HG03066 (cell line): ENCODE measurements at regions not wholly inside any gene's neighbourhood (a gene's known extent, or its start where the extent isn't known, plus 50 kb on each side); places are given as distances from the start of the nearest gene placed in this dataset.

Experiments used
- ATAC-seq: cut with Tn5 transposase; IDR thresholded peaks from one replicate; pipeline ENCODE4 v1.9.1; 2021; ENCODE audit warnings: low read depth; ENCODE audit not compliant: unreplicated experiment

DNA sequence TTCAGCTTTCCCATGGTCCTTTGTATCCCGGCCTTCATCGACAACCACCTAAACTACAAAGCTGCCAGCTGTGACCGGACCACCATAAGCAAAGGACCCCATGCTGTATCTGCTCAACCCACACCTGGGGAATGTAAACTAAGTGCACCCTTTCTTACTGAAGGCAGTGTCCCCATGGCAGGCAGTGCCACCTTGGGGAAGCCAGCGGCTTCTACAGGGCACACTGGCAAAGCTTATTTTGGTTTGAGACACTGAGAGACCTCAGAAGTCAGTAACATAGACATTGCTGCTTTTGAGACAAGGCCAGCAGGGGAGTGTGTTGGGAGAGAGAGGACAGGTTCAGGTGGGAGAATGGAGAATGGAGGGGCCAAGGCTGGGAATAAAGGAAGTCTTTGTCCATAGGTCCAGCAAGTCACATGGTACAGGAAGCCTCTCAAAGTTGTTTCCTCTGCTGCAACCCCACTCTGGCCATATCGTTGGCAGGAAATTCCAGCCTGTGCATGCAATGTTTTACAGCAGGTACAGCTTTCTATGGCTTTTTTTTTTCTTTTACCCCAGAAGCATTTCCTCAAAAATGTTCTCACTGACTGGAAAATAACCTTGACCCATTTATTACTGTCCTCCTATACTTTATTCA lies 85.9 kb upstream of the NPVF start:
- no peak for ATAC-seq

DNA sequence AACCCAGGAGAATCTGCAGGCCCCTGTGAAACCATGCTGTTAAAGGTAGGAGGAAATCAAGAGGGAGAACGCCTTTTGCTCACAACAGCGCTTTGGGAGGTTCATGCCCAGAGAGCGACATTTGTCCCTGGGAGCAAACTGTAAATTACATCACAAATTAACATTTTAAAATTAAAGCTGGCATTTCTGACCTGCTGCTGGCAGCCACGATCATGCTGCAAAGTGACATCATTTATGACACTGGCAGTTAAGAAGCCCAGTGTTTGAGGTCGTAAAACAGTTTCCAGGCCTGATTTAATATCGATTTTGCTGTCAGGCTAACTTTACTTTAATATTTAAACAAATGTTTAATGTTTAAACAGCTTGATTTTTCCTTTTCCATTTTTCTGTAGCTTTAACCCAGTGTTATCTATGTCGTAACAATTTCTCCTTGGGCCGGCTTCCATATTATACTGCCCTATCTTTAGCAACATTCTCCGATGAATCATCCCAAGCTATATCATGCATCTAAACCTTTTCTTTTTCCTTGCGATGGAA lies 86.5 kb upstream of the NPVF start:
- no peak for ATAC-seq

DNA sequence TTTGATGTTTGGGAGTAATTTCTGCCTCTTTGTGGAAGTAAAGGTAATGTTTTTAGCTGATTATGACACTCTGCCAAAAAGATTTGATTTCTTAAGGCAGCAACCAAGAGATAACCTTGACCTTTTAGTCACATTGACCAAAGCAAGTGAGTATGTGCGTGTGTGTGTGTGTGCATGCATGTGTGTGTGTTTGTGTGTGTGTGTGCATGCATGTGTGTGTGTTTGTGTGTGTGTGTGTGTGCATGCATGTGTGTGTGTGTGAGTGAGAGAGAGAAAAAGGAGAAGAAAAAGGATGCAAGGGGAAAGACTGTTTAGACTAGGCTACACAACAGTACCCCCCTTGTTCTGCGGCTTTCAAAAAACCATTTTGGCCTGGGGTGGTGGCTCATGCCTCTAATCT lies 88.1 kb upstream of the NPVF start:
- ATAC-seq, result no peak

DNA sequence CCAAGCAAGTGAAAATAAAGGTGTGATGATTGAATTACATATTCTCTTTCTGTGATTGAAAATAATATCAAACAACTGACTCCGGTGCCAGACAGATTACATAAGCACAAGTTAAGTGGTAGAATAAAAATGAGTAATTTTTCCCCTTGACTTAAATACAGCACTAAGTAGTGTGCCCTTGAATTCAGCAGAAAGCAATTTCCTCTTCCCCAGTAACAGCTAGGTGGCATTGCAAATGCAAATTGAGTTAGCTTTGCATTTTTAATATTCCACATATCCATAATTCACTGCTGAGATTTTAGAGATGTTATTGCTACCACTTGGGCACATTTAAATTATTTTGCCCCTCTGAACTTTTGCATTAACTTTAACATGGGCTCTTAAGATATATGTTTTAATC lies 89.8 kb upstream of the NPVF start:
- ATAC-seq, result no peak

DNA sequence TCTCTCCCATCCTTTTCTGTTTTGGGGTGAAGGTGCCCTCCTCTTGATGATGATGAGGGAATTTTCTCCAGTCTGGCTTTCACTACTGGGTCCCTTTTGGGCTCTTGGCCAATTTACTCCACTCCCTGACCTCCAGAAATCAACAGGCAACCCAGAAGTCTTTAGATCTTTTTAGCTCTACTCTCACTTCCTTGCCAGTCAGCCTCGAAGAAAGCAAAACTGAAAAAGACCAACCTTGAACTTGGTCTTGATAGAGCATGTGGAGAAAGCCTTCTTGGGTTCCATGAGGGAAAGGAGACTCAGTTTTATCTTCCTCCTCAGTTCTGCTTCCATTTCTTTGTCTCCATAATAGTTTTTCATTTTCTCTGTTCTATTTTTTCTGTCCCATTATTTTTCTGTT lies 91.4 kb upstream of the NPVF start:
- no peak for ATAC-seq

DNA sequence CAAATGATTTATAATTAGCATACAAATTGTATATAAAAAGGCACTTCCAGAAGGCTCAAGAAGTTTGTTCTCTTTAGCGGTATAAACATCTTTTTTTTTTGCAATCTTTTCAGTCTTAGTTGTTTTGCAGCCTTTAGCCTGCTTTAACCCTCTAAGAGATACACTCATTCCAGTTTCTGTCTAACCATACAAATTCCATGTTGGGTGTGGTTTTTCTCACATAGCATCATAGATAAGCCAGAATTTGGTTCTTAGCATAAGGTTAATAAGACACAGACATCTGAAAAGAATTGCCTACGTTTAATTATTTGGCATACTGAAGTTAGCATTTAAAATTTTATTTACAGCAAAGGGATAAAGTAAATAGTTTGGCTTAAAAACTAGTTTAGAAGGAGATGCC lies 92.5 kb upstream of the NPVF start:
- no peak for ATAC-seq

DNA sequence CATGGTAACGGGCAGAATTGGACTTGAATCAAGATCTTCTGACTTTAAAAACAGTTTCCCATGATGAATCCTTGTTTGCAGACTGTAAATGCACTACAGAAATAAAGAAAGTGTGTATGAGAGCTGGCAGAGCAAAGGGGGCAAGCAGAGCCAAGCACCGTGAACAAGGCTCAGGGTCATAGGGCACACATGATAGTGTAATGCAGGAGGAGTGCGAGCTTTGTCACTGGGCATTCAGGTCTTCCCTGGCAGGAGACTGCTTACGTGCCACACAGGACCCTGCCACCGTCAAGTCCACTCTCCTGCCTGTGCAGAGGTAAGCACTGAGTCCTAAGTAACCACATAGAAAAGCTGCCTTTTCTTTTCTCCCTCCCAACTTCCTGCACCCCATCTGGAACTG lies 93.1 kb upstream of the NPVF start:
- ATAC-seq, result no peak

DNA sequence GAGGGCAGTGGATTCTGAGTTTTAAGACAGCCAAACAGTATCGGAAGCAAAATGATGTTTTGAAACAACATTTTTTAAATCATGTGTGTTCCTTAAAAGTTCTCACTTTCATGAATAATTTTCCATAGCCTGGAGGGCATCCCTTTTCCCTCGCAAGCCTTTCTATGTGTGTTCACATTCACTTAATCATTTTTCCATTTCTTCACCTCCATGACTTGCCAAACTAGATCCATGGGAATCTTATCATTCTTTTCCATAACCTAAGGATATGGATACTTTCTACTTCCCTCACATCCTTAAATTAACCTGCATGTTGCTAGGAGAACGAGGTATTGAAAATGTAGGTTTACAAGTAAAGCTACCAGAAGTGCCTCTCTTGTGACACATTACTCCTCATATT lies 94.2 kb upstream of the NPVF start:
- ATAC-seq, result no peak

DNA sequence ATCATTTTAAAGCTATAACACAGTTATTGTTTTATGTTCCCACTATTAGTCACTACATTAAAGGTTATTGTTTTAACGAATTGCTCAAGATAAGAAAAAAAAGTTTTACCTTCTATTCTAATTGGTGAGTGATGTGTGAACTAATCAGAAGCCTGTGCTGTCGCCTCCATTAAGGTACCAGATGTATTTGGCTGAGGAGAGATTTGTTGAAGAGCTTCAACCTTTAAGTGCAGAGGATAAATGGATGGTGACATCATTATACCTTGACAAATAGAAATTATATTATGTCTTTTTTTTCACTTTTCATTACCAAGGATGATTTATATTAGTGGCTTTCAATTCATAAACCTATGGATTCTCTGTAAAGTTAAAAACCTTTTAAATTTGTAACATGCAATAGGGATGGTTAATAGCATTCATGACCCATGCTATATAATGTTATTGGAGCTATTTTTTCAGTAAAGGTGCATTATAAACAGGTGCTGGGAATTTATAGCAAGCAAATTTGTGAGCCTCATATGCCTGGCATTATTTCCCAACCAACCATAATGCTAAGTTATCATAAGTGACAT lies 97.0 kb upstream of the NPVF start:
- ATAC-seq, result no peak

DNA sequence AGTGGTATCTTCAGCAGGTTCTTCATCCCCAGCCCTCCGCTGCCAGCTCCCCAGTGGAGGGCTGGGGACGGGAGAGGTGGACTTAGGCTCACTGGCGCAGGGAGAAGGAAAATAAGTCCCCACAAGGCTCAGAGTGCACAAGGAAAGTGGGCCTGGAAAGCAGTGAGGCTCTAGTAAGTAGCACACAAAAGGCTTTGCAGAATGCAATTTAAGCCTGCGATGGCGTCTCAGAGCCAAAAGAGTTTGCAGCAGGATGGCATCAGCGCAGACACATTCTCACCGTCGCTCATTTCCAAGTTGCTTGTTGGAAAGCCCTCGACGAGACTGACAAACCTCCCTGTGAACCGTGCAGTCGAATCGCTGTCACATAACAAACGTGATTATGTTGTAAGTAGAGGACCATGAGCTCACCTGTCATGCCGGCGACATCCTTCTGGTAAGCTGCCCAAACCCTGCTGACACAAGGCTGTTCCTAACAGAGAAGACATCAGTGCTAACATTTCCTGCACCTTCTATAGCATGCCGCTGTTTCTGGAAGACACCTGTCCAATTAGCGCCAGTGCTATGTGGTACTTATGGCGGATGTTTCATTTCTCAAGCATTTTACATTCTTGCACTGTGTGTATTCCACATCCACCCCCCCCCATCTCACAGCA lies 98.3 kb upstream of the NPVF start:
- ATAC-seq, result no peak

DNA sequence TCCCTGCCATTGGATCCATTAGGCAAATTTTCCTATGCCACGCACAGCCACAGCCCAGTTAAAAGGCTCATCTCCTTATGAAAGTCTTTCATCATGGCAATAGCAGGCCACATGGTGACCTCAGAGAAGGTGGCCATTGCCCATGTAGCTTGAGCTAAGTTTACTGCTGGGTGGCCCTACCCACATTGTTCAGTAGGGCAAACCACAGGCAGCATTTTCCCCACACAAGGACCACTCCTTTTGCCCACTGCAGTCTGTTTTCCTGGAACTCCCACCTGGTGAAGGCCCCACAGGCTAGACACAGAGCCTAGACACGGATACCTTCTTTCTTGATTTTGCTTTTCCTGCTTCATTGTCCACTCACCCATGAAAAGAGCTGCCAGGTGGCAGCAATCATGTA lies 101.5 kb upstream of the NPVF start:
- ATAC-seq, result no peak

DNA sequence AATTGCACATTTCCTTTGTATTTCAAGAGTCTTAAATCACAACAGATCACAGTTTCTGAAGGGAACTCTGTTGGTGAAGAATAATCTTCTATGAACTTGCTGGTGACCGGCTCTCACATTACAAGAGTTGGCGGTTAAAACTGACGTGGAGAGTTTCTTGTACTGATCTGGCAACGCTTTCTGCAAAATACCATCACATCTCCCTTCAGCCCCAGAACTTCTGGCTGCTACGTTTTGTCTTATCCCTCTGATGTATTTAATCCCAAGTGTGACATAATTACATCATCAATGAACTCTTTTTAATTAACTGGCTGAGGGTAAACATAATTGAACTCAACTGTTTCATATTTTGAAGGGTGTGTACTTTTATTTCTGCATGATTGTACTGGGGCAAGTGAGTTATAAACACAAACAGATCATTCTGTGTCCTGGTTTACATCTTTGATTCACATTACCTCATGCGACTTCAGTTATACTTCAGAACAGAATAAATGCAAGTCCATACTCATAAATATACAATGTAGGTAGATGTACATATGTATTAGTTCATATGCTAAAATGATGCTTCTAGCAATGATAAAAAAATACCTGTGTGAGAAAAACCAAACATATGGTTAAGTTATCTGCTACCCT lies 105.1 kb upstream of the NPVF start:
- ATAC-seq, result no peak

DNA sequence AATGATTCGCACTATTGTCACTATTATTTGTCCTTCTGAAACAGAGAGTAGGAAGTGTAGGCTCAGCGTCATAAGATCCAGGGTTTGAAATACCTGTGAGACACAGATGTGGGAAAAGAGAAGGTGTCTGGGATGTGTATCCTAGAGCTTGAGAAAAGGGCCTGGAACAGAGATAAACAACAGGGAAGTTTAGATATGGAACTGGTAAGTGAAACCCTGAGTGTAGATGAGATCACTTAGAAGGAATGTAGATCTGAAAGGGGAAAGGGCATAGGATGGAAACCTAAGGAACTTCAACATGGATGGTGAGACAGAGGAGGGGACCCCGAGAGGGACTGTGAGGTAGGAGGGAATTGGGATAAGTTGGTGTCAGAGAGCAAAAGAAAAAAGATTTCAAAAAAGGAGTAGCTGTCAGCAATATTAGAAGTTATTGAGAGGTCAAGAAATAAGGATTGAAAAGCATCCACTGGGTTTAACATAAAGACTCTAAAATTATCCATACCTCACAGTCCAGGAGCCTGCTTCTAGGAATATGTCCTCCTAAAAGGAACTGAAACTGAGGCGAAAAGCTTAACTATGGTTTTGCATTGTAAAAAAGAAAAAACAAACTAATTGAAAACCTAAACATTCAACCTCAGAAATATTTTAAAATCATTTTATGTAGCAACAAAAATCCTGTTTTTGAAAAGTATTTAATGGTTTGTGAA lies 119.2 kb upstream of the NPVF start:
- no peak for ATAC-seq

DNA sequence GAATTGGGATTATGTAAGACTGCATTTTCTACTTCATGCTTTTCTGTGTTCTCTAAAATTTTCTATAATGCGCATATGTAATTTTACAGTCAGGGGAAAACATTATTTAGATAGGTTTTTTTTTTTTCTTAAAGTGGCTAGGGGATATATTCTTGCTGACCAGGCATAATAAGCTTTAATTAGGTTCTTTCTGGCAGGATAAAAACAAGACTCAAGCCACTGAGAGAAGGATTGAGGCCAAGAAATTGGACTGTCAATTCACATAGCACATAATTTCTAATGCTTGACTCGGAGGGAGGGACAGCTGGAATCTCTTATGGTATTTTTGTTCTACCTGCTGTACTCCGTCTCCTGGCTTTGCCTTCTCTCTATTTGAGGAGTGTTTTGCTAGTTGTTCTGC lies 119.8 kb upstream of the NPVF start:
- no peak for ATAC-seq

DNA sequence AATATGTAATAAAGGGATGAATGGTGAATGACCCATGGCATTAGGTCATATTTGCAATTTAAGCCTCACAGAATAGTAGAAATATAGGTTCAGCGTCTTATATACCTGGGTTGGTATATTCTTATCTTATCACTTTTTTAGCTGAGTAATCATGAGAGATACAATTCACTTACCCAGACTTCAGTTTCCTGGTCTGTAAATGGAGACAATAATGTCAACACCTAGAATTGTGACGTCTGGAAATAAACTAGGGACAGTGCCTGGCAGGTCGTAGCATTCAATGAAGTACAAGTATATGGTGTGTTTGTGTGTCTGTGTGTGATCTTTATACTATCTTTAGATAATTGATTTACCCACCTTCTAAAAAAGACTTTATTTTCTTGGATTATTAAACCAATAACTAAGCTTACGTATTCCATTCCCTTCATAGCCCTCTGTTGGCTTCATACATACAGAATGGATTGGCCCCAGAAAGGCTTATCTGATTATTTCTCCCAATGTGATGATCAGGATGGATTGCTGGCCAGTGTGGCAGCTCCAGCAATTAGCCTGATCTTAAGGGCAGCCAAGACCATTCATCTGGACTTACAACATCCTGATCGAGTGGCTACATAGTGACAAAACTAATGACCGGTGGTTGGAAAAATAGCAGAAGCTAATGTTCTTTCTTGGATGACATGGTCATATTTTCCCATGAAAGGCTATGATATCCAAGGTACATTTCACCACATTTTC lies 121.2 kb upstream of the NPVF start:
- no peak for ATAC-seq

DNA sequence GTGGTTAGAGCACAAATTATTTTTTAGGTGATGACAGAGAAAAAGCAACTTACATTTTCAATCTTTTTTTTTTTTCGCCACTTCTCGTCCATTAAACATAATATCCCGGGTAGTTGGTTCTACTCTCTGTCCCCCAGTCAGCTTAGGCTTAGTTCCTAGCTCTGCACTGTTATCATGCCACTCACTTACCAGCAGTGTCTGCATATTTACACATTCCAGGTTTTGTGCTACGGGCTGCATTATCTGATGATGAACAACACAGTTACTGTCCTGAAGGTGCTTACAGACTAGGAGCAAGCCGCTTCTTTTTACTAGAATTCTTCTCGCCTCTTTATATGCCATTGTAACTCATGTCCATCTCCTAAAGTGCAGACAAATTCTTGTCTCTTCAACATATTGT lies 121.8 kb upstream of the NPVF start:
- ATAC-seq, result no peak

DNA sequence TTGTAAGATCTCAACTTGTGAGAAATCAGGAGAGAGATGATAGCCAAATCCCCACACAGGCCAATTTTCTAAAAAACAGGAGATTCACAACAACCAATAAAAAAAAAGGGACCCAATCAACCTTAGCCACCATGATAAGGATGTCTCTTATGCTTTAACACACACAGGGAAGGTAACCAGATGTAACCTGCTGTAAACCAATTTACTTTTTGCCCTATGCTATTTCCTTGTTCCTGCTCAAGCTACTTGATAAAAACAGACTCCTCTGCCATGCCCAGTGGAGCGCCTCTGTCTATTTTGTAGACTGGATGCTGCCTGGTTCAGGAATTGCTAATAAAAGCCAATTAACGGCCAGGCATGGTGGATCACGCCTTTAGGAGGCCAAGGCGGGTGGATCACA lies 123.5 kb upstream of the NPVF start:
- ATAC-seq, result no peak

DNA sequence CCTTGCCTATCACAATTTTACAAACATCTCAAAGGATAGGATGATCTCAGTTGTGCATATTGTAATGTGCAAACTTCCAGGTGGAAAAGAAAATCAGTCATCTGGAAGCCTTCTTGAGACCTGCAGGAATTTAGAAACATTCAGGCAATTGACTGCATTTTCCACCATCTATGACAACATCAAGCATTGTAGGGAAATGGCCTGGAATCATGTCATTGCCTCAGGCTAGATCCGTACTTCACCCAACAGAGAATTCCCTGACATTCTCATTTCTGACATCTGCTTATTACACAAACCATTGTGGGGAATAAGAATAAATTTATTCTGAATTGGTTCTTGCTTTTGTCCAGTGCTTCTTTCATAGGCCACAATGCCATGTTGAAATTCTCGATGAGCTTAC lies 124.9 kb upstream of the NPVF start:
- ATAC-seq, result no peak

DNA sequence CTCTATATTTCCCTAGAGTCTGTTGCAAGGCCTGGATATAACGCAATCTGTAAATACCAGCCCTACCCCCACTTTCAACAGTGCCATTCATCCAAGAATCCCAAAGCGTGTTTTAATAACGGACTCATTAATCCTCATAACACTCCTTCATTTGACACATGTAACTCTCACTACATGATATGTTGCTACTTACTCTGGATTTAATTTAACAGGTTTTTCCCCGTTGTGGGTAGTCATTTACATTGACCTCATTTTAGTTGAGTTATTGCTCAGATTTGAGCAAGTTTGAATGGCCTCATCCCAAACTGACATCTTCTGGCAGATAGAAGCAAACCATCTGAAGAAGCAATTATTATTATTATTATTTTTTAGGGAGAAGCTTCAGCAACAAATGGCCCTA lies 125.4 kb upstream of the NPVF start:
- no peak for ATAC-seq

DNA sequence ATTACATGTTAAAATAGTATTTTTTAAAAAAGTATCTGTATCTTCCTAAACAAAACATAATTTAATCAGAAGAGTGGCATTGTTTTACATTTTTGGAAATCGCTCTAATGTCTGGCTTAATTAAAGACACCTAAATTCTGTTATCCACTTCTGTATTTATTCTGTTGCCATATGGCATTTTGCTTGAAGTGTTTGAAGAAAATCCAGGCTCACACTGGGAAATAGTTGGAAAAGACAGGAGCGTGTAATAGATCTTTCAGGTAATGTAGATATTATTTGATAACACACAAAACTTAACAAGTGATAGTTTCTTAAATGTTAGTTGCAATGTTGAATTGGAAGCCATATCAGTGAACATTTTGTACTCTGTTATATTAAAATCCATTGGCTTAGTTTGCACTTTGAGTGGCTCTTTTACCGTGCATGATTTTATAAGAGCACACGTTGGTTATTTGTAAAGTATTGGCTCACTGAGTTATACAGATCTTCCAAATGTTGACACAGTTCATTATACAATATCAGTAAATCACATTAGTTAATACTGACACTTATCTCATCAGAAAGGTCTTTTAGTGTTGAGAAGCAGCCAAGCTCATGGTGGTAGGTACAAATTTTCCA lies 128.4 kb upstream of the NPVF start:
- no peak for ATAC-seq
